ENCODE measurements at regions not wholly inside any gene's neighbourhood (a gene's known extent, or its start where the extent isn't known, plus 50 kb on each side); places are given as distances from the start of the nearest gene placed in this dataset.

GRCh38 chr4:32768664-32769389 is 2048.7 kb downstream of the PCDH7 start:
- ChIA-PET POLR2A (ENCODE audit: partially characterized antibody) (no interaction called here), CTCF (ENCODE audit: partially characterized antibody) (no interaction called here)
- no peak for FAIRE-seq

More at GRCh38 chr4:32768664-32769389, 2048.7 kb downstream of the PCDH7 start:
- Histone ChIP-seq H3K56ac (replicated peaks; ENCODE audit: insufficient read length, low read depth, low read length) (no peak overlapping the region), H3K23me2 (ENCODE audit: low read depth, low read length) (no peaks in the 10 kb centered on the region), H4K8ac (ENCODE audit: extremely low read depth, insufficient read depth, low read length) (no peak overlapping the region), H2BK120ac (replicated peaks; ENCODE audit: low read depth, low read length) (no peak overlapping the region), H3K9me3 (ENCODE audit: insufficient read depth in 2 of 2, low read depth in 1 of 2, low read length in 1 of 2) (no peaks in the 10 kb centered on the region), H3K4me2 (ENCODE audit: insufficient read depth in 1 of 2, low read depth in 2 of 2, low read length in 2 of 2) (no peak overlapping the region), H2BK15ac (ENCODE audit: low read length) (no peak overlapping the region), H2AK5ac (ENCODE audit: low read depth, low read length) (no peak overlapping the region), H4K20me1 (replicated peaks in 1 of 2; ENCODE audit: control insufficient read depth in 1 of 2, insufficient read depth in 2 of 2, low read length in 2 of 2) (no peaks in the 10 kb centered on the region), H3K27me3 (replicated peaks in 1 of 4; ENCODE audit: control insufficient read depth in 3 of 4, extremely low read depth in 1 of 4, insufficient read depth in 3 of 4, low read length in 3 of 4) (no peaks in the 10 kb centered on the region), H3K14ac (ENCODE audit: insufficient read length) (no peak overlapping the region), H2BK12ac (ENCODE audit: low read depth, low read length) (no peak overlapping the region), H3K4ac (replicated peaks; ENCODE audit: insufficient read length, low read depth, low read length) (no peak overlapping the region), H3K4me1 (replicated peaks in 1 of 4; ENCODE audit: control insufficient read depth in 3 of 4, insufficient read depth in 4 of 4, low read length in 3 of 4) (no peaks in the 10 kb centered on the region), H2BK5ac (ENCODE audit: low read depth, low read length) (no peak overlapping the region), H2BK20ac (ENCODE audit: low read length) (no peak overlapping the region), H3K27ac (ENCODE audit: low read depth, low read length) (no peak overlapping the region), H3K4me3 (ENCODE audit: extremely low read depth in 1 of 4, insufficient read depth in 2 of 4, low read depth in 3 of 4, low read length in 4 of 4) (no peak overlapping the region), H4K5ac (ENCODE audit: insufficient read length, low read depth, low read length) (no peak overlapping the region), H3K23ac (ENCODE audit: insufficient read length) (no peak overlapping the region), H3K79me1 (ENCODE audit: low read depth, low read length) (no peaks in the 10 kb centered on the region), H2AFZ (ENCODE audit: low read length) (no peak overlapping the region), H4K91ac (replicated peaks; ENCODE audit: insufficient read length, low read length) (no peak overlapping the region), H3K79me2 (ENCODE audit: control insufficient read depth in 1 of 2, insufficient read depth in 2 of 2, low read length in 2 of 2) (no peaks in the 10 kb centered on the region), H3K36me3 (ENCODE audit: control insufficient read depth in 2 of 4, insufficient read depth in 4 of 4, low read length in 3 of 4) (no peaks in the 10 kb centered on the region), H3K18ac (ENCODE audit: extremely low read depth, low read length) (no peak overlapping the region), H3K9ac (replicated peaks in 1 of 4; ENCODE audit: extremely low read depth in 1 of 4, low read depth in 3 of 4, low read length in 3 of 4) (no peak overlapping the region)
- DNase-seq (ENCODE audit: low read depth in 1 of 2, low spot score in 2 of 2): no peak
- 88% methylated on average over 2 of the region's 2 CpGs; no CpG with 5 or more reads in 1 of the 2 experiments for WGBS, 2 experiments (ENCODE audit: extremely low coverage in 1 of 2, insufficient coverage in 1 of 2, insufficient read length in 1 of 2, insufficient replicate concordance in 2 of 2, low coverage in 1 of 2, low lambda C conversion rate in 2 of 2, missing lambda C conversion rate in 1 of 2)
- TF ChIP-seq TEAD4 (IDR thresholded peaks at IDR 0.05; ENCODE audit: low read depth, low read length) (no peak), SP1 (IDR thresholded peaks at IDR 0.05; ENCODE audit: low read depth, low read length) (no peak), PHF8 (conservative IDR thresholded peaks at IDR 0.05; ENCODE audit: low read depth, low read length) (no peak), SP2 (IDR thresholded peaks at IDR 0.05; ENCODE audit: low read length) (no peak), GABPA (IDR thresholded peaks at IDR 0.05; ENCODE audit: borderline replicate concordance, insufficient read depth, low read length) (no peak), BRCA1 (IDR thresholded peaks at IDR 0.05; ENCODE audit: low read depth, low read length) (no peak), POU5F1 (IDR thresholded peaks at IDR 0.05; ENCODE audit: low read depth, low read length) (no peak)
- TF ChIP-seq, protein P1, sequence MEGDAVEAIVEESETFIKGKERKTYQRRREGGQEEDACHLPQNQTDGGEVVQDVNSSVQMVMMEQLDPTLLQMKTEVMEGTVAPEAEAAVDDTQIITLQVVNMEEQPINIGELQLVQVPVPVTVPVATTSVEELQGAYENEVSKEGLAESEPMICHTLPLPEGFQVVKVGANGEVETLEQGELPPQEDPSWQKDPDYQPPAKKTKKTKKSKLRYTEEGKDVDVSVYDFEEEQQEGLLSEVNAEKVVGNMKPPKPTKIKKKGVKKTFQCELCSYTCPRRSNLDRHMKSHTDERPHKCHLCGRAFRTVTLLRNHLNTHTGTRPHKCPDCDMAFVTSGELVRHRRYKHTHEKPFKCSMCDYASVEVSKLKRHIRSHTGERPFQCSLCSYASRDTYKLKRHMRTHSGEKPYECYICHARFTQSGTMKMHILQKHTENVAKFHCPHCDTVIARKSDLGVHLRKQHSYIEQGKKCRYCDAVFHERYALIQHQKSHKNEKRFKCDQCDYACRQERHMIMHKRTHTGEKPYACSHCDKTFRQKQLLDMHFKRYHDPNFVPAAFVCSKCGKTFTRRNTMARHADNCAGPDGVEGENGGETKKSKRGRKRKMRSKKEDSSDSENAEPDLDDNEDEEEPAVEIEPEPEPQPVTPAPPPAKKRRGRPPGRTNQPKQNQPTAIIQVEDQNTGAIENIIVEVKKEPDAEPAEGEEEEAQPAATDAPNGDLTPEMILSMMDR (IDR thresholded peaks at IDR 0.05; ENCODE audit: control extremely low read depth in 1 of 3, insufficient read depth in 1 of 3, low read depth in 1 of 3, low read length in 3 of 3): no peak
